Right atrium auricular region (tissue), 2 donors: ENCODE measurements at regions not wholly inside any gene's neighbourhood (a gene's known extent, or its start where the extent isn't known, plus 50 kb on each side); places are given as distances from the start of the nearest gene placed in this dataset.

Experiments used
- DNase-seq: peaks from one replicate; pipeline ENCODE4 v3.0.0-alpha.2; 2019; ENCODE audit warnings: low spot score
- H3K27ac ChIP-seq, 2 donors: fragments of 200-600 bp; sonication (generic); 1 replicate in 1 of 2; 2 replicates in 1 of 2; pipeline ENCODE4 v1.5.1; 2016 to 2019
- H3K27me3 ChIP-seq, 2 donors: fragments of 200-600 bp; sonication (generic); one replicate each; pipeline versions ENCODE4 v1.5.1 to v1.6.0; 2017 to 2019
- H3K36me3 ChIP-seq: fragments of 200-600 bp; sonication (generic); one replicate; pipeline ENCODE4 v1.5.1; 2016
- H3K4me1 ChIP-seq, 2 donors: fragments of 200-600 bp; sonication (generic); one replicate each; pipeline versions ENCODE4 v1.5.1 to v1.6.0; 2017 to 2019
- H3K4me3 ChIP-seq, 2 donors: fragments of 200-600 bp; sonication (generic); 1 replicate in 1 of 2; 2 replicates in 1 of 2; pipeline ENCODE4 v1.5.1; 2017 to 2019; ENCODE audit warnings: mild to moderate bottlenecking in 1 of 2, moderate library complexity in 1 of 2
- H3K9me3 ChIP-seq, 2 donors: fragments of 200-600 bp; sonication (generic); one replicate each; pipeline ENCODE4 v1.5.1; 2019
- CTCF ChIP-seq, 2 donors: fragments of 200-600 bp; sonication (generic); IDR thresholded peaks; one replicate each; pipeline ENCODE4 v1.5.1; 2019; ENCODE audit warnings: antibody characterized with exemption in 2 of 2

GRCh38 chr10:130889780-130890179 is 421.7 kb downstream of the TCERG1L start:
- TF ChIP-seq CTCF (IDR thresholded peaks at IDR 0.05), result no peak
- H3K4me3 ChIP-seq, result no peak overlapping the region
- no peaks in the 10 kb centered on the region for H3K4me1 ChIP-seq
- no peak for DNase-seq
- no peak overlapping the region for H3K27ac ChIP-seq
- H3K27me3 ChIP-seq, result no peaks in the 10 kb centered on the region
- H3K9me3 ChIP-seq, result no peaks in the 10 kb centered on the region
- no peaks in the 10 kb centered on the region for H3K36me3 ChIP-seq

GRCh38 chr10:130891066-130891465 is 420.5 kb downstream of the TCERG1L start:
- TF ChIP-seq CTCF (IDR thresholded peaks at IDR 0.05), result no peak
- H3K9me3 ChIP-seq, result no peaks in the 10 kb centered on the region
- H3K36me3 ChIP-seq, result no peaks in the 10 kb centered on the region
- no peaks in the 10 kb centered on the region for H3K4me1 ChIP-seq
- no peak for DNase-seq
- no peak overlapping the region for H3K27ac ChIP-seq
- no peaks in the 10 kb centered on the region for H3K27me3 ChIP-seq
- H3K4me3 ChIP-seq, result no peak overlapping the region

- no peaks in the 10 kb centered on the region for H3K9me3 ChIP-seq
- no peaks in the 10 kb centered on the region for H3K27me3 ChIP-seq
- no peaks in the 10 kb centered on the region for H3K36me3 ChIP-seq
- no peak for DNase-seq
- no peak overlapping the region for H3K27ac ChIP-seq
- H3K4me1 ChIP-seq, result no peaks in the 10 kb centered on the region
- no peak overlapping the region for H3K4me3 ChIP-seq
- no peak for TF ChIP-seq CTCF (IDR thresholded peaks at IDR 0.05)
These were observed 417.1 kb downstream of the TCERG1L start for GRCh38 chr10:130894471-130894870.

- H3K36me3 ChIP-seq, result no peaks in the 10 kb centered on the region
- H3K9me3 ChIP-seq, result no peaks in the 10 kb centered on the region
- H3K4me1 ChIP-seq, result no peaks in the 10 kb centered on the region
- DNase-seq, result no peak
- H3K27ac ChIP-seq, result no peak overlapping the region
- TF ChIP-seq CTCF (IDR thresholded peaks at IDR 0.05), result no peak
- H3K27me3 ChIP-seq, result no peaks in the 10 kb centered on the region
- H3K4me3 ChIP-seq, result no peak overlapping the region
These were observed 416.4 kb downstream of the TCERG1L start for GRCh38 chr10:130895161-130895560.

GRCh38 chr10:130897815-130898214 is 413.7 kb downstream of the TCERG1L start:
- Histone ChIP-seq H3K4me1 (no peaks in the 10 kb centered on the region), H3K27ac (no peak overlapping the region), H3K36me3 (no peaks in the 10 kb centered on the region), H3K4me3 (no peak overlapping the region), H3K27me3 (no peaks in the 10 kb centered on the region), H3K9me3 (no peaks in the 10 kb centered on the region)
- TF ChIP-seq CTCF (IDR thresholded peaks at IDR 0.05), result no peak
- DNase-seq, result no peak

GRCh38 chr10:130898381-130898780 is 413.1 kb downstream of the TCERG1L start:
- Histone ChIP-seq H3K9me3 (no peaks in the 10 kb centered on the region), H3K36me3 (no peaks in the 10 kb centered on the region), H3K4me1 (no peaks in the 10 kb centered on the region), H3K27ac (no peak overlapping the region), H3K4me3 (no peak overlapping the region), H3K27me3 (no peaks in the 10 kb centered on the region)
- TF ChIP-seq CTCF (IDR thresholded peaks at IDR 0.05), result no peak
- DNase-seq, result no peak
